Spleen (tissue), 7 donors: ENCODE measurements at regions not wholly inside any gene's neighbourhood (a gene's known extent, or its start where the extent isn't known, plus 50 kb on each side); places are given as distances from the start of the nearest gene placed in this dataset.

ENCODE experiments used
- POLR2A ChIP-seq, 3 donors: fragments of 450-650 bp; IDR thresholded peaks; one replicate each; pipeline ENCODE4 v1.5.1; 2017; ENCODE audit warnings: antibody characterized with exemption in 3 of 3, mild to moderate bottlenecking in 1 of 3
- POLR2AphosphoS5 ChIP-seq, 3 donors: sonication (generic); formaldehyde crosslinking; IDR thresholded peaks; one replicate each; pipeline ENCODE4 v1.5.1; 2017; ENCODE audit warnings: antibody characterized with exemption in 3 of 3
- TF ChIP-seq, protein P1 (sequence below), 11 experiments: fragments of 200-600 bp in 7 of 11; fragments of 450-650 bp in 4 of 11; sonication (generic) in 4 of 11; IDR thresholded peaks in 8 of 11; conservative IDR thresholded peaks in 3 of 11; 1 replicate in 7 of 11; 2 replicates in 4 of 11; pipeline versions ENCODE4 v1.4.0 to v1.8.0; 2016 to 2021; ENCODE audit warnings: antibody characterized with exemption in 11 of 11, inconsistent platforms in 4 of 11, mild to moderate bottlenecking in 1 of 11
- donor health status: DM: no; HTN: no; CAD: no; lungs with moderate emphysema.
- donor health status: DM: no; HTN: no; CAD: no.
- donor health status: DM: no; HTN: no; CAD: no.

DNA sequence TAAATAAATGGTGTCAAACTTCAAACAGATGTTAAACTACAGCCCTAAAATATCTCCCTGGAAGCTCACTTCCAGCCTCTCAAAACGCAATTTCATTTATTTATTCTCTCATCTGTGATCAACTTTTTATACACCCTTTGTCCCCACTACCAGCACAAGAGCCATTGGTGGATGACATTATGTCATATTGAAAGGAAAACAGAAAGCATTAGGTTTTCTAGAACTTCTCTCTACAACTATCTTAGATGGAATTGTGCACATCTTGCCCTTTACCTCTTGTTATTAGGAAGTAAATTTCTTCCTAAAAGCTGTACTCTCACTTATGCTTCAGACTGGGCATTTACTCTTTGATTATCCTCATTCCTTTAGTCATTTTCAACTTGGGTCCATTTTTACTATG lies 771.2 kb upstream of the GJE1 start:
- TF ChIP-seq POLR2A (IDR thresholded peaks at IDR 0.05) (no peak), POLR2AphosphoS5 (IDR thresholded peaks at IDR 0.05) (no peak)
- TF ChIP-seq, protein P1, sequence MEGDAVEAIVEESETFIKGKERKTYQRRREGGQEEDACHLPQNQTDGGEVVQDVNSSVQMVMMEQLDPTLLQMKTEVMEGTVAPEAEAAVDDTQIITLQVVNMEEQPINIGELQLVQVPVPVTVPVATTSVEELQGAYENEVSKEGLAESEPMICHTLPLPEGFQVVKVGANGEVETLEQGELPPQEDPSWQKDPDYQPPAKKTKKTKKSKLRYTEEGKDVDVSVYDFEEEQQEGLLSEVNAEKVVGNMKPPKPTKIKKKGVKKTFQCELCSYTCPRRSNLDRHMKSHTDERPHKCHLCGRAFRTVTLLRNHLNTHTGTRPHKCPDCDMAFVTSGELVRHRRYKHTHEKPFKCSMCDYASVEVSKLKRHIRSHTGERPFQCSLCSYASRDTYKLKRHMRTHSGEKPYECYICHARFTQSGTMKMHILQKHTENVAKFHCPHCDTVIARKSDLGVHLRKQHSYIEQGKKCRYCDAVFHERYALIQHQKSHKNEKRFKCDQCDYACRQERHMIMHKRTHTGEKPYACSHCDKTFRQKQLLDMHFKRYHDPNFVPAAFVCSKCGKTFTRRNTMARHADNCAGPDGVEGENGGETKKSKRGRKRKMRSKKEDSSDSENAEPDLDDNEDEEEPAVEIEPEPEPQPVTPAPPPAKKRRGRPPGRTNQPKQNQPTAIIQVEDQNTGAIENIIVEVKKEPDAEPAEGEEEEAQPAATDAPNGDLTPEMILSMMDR (IDR thresholded peaks at IDR 0.05 in 8 of 11, conservative IDR thresholded peaks at IDR 0.05 in 3 of 11): no peak
